NT2/D1 (cell line): ENCODE measurements at regions not wholly inside any gene's neighbourhood (a gene's known extent, or its start where the extent isn't known, plus 50 kb on each side); places are given as distances from the start of the nearest gene placed in this dataset.

Experiments used
- SUZ12 ChIP-seq: IDR thresholded peaks from 2 replicates; pipeline ENCODE4 v1.6.1; 2011; ENCODE audit not compliant: insufficient read length, insufficient read depth; ENCODE audit errors: extremely low read depth
- YY1 ChIP-seq: IDR thresholded peaks from 2 replicates; pipeline ENCODE4 v1.6.1; 2011; ENCODE audit not compliant: insufficient read length, insufficient read depth
- ZNF274 ChIP-seq: IDR thresholded peaks from 2 replicates; pipeline ENCODE4 v1.6.1; 2011; ENCODE audit warnings: mild to moderate bottlenecking, low read depth, low read length

DNA sequence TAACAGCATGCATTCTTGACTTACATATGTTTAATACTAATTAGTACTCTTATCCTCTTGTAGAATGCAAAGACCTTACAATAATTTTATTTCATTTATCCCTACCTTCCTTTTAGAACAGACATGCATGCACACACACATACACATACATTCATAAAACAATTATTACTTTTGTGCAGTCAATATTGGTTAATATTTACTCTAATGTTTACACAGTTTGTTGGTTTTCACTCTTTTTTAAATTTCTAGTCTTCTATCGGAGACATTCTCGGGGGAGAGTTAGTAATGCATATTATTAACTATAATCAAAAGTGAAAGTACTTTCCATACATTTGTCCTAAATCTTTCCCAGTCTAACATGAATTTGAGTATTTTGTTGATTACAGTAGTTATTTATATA, 317.7 kb upstream of the DPH6 start:
- TF ChIP-seq SUZ12 (no peak), YY1 (no peak), ZNF274 (no peak)
